Ascending aorta (tissue), 2 donors: ENCODE measurements at regions not wholly inside any gene's neighbourhood (a gene's known extent, or its start where the extent isn't known, plus 50 kb on each side); places are given as distances from the start of the nearest gene placed in this dataset.

Experiments
- DNase-seq, 2 donors: peaks; one replicate each; pipeline ENCODE4 v3.0.0-alpha.2; 2019; ENCODE audit warnings: low spot score in 2 of 2
- H3K27ac ChIP-seq, 2 donors: fragments of 200-600 bp; sonication (generic); one replicate each; pipeline ENCODE4 v1.5.1; 2016 to 2017; ENCODE audit warnings: mild to moderate bottlenecking in 1 of 2
- H3K27me3 ChIP-seq: fragments of 200-600 bp; sonication (generic); one replicate; pipeline ENCODE4 v1.5.1; 2017
- H3K36me3 ChIP-seq, 2 donors: fragments of 200-600 bp; sonication (generic); one replicate each; pipeline ENCODE4 v1.5.1; 2016
- H3K4me1 ChIP-seq, 2 donors: fragments of 200-600 bp; sonication (generic); one replicate each; pipeline ENCODE4 v1.5.1; 2016 to 2017; ENCODE audit warnings: mild to moderate bottlenecking in 1 of 2
- H3K4me3 ChIP-seq, 2 donors: fragments of 200-600 bp; sonication (generic); one replicate each; pipeline ENCODE4 v1.5.1; 2016 to 2017; ENCODE audit warnings: mild to moderate bottlenecking in 1 of 2
- H3K9me3 ChIP-seq, 2 donors: fragments of 200-600 bp; sonication (generic); one replicate each; pipeline ENCODE4 v1.5.1; 2016
- intact Hi-C: fragments of 100-400 bp; cut with DNase I; formaldehyde crosslinking; loops from one replicate; pipeline ENCODE4 v1.15.1; 2023
- TF ChIP-seq, protein P1 (sequence below), 3 experiments: fragments of 200-600 bp in 2 of 3; fragments of 450-650 bp in 1 of 3; sonication (generic) in 2 of 3; IDR thresholded peaks; one replicate each; pipeline ENCODE4 v1.5.1; 2016 to 2019; ENCODE audit warnings: antibody characterized with exemption in 3 of 3, mild to moderate bottlenecking in 1 of 3, moderate library complexity in 1 of 3

DNA sequence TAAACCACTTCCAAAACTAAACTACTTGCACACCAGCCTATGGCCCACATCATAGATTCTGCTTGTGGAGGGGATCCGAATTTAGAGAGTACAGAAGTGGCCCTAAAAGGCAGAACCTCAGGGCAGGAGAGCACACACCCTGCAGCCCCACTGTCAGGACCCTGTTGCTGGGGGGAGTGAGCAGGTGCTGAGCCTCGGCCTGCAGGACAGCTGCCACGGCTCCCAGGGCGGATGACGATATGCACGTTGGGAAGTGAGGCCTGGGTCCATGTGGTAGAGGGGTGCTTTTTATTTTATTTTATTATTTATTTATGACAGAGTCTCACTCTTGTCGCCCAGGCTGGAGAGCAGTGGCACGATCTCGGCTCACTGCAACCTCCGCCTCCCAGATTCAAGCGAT lies 73.5 kb downstream of the TNFAIP2 start:
- TF ChIP-seq, protein P1, sequence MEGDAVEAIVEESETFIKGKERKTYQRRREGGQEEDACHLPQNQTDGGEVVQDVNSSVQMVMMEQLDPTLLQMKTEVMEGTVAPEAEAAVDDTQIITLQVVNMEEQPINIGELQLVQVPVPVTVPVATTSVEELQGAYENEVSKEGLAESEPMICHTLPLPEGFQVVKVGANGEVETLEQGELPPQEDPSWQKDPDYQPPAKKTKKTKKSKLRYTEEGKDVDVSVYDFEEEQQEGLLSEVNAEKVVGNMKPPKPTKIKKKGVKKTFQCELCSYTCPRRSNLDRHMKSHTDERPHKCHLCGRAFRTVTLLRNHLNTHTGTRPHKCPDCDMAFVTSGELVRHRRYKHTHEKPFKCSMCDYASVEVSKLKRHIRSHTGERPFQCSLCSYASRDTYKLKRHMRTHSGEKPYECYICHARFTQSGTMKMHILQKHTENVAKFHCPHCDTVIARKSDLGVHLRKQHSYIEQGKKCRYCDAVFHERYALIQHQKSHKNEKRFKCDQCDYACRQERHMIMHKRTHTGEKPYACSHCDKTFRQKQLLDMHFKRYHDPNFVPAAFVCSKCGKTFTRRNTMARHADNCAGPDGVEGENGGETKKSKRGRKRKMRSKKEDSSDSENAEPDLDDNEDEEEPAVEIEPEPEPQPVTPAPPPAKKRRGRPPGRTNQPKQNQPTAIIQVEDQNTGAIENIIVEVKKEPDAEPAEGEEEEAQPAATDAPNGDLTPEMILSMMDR (IDR thresholded peaks at IDR 0.05) = no peak
- no peak overlapping the region for H3K27ac ChIP-seq
- no peak overlapping the region for H3K4me3 ChIP-seq
- H3K27me3 ChIP-seq = no peaks in the 10 kb centered on the region
- H3K4me1 ChIP-seq = no peaks in the 10 kb centered on the region
- peak in 1 of 2 donors; percentile 33 for DNase-seq
- H3K9me3 ChIP-seq = no peaks in the 10 kb centered on the region
- no peaks in the 10 kb centered on the region for H3K36me3 ChIP-seq
- intact Hi-C loops = no loop called here

DNA sequence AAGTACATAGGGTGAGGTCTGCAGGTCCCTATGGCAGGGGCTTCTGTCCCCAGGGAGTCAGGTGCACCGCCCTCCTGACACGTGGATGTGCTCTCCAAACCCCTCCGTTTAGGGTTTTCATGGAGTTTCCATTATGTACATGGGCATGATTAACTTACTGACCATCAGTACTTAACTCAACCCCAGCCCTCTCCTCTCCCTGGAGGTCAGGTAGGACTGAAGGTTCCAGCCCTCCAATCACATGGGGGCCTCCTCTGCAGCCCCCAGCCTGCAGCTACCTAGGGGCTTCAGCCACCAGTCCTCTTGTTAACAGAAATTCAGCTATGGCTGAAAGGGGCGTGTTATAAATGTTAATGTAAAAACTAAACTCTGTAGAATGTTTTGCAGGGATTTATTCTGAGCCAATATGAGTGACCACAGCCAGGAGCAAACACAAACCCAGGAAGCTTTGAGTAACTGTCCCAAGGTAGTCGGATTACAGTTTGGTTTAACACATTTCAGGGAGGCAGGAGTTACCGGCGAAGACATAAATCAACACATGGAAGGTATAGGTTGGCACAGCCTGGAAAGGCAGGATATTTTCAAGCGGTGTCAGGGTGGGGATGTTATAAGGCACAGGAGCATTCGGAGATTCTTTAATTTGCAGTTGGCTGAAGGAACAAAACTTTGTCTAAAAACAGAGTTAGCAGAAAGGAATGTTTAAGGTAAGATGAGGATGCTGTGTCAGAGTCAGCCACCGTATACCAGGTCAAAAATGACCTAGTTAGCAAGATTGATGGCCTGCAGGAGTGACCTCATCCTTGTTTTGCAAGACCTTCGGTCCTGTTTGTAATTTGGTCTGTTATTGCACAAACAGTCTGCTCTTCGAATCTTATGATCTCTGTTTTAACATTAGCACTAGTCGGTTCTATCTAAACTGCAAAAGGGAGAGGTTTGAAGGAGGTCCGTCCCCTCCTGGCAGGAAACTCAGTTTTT lies 75.2 kb downstream of the TNFAIP2 start:
- Histone ChIP-seq H3K27ac (no peak overlapping the region), H3K9me3 (no peaks in the 10 kb centered on the region), H3K36me3 (no peaks in the 10 kb centered on the region), H3K4me1 (no peaks in the 10 kb centered on the region), H3K4me3 (no peak overlapping the region), H3K27me3 (no peaks in the 10 kb centered on the region)
- DNase-seq = peak in 1 of 2 donors; percentile 18
- intact Hi-C loops = no loop called here
- TF ChIP-seq, protein P1 (IDR thresholded peaks at IDR 0.05) = no peak

DNA sequence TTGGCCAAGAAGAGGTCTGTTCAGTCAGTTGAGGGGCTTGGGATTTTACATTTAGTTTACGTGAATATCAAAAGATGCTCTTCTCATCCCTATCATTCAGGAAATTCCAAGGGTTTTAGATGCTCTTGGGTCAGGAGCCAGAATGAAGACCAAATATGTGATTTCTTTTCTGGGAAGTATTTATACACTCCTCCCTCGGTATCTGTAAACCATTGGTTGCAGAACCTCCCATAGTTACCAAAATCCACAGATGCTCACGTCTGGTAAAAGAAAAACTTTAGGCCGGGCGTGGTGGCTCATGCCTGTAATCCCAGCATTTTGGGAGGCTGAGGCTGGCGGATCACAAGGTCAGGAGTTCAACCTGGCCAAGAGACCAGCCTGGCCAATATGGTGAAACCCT lies 75.9 kb downstream of the TNFAIP2 start:
- TF ChIP-seq, protein P1 (IDR thresholded peaks at IDR 0.05) = no peak
- intact Hi-C loops = no loop called here
- Histone ChIP-seq H3K27ac (no peak overlapping the region), H3K27me3 (no peaks in the 10 kb centered on the region), H3K9me3 (peaks cover 0 to under 1% of the 10 kb centered on the region in 2 donors), H3K4me1 (no peaks in the 10 kb centered on the region), H3K4me3 (no peak overlapping the region), H3K36me3 (no peaks in the 10 kb centered on the region)
- DNase-seq = no peak

DNA sequence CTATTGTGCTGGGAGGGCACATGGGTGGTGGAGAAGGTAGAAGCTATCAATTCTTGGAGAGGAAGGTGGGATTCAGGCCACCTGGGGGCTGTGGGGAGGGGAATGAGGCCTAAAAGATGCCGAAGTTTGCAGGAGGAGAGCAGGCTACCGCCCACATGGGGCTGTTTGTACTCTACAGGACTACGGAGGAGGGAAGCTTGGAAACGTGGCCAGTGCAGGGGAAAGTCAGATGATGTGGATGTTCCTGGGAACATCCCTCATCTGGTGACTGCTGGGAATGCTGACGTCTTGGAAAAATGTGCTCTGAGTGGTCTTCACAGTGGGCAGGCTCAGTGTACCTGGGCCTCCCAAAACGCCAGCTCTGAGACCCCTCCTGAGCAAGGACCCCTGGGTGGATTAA lies 78.5 kb downstream of the TNFAIP2 start:
- Histone ChIP-seq H3K36me3 (no peaks in the 10 kb centered on the region), H3K4me1 (no peaks in the 10 kb centered on the region), H3K27ac (no peak overlapping the region), H3K27me3 (no peaks in the 10 kb centered on the region), H3K9me3 (peaks cover 4 to 12% of the 10 kb centered on the region in 2 donors), H3K4me3 (no peak overlapping the region)
- TF ChIP-seq, protein P1 (IDR thresholded peaks at IDR 0.05) = no peak
- intact Hi-C loops = no loop called here
- DNase-seq = no peak

DNA sequence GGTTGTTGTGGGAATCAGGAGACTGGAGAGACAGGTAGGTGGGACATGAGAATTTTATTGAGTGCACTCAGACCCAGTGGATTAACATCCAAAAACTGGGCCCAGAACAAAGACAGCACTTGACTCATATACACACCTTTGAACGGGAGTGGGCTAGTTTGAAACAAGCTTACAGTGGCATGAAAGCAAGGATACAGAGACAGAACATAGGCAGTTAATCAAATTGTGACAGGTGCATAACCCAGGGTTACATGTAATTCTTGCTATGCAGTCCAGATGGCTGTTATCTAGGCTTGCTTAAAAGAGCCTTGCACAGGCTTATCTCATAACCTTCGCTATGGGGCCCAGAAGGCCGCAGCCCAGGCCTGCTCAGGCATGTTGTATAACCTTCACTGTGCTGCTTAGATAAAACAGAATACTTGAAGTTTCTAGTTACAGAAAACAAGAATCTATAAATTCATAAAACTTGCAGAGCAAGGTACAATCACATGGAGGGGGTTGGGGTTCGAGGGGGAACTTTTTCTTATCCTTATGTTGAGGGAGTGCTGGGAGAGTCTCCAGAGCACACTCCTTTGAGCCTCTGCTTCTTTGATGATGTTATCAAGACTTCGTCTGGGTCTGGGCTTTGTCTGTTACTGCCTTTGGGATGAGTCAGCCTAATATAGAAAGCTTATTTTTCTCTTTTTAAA lies 81.7 kb downstream of the TNFAIP2 start:
- intact Hi-C loops = no loop called here

More for the DNA sequence above, 81.7 kb downstream of the TNFAIP2 start:
- no peaks in the 10 kb centered on the region for H3K27me3 ChIP-seq
- H3K4me1 ChIP-seq = no peaks in the 10 kb centered on the region
- no peak for DNase-seq
- no peak overlapping the region for H3K27ac ChIP-seq
- TF ChIP-seq, protein P1 (IDR thresholded peaks at IDR 0.05) = no peak
- peaks cover 4 to 12% of the 10 kb centered on the region in 2 donors for H3K9me3 ChIP-seq
- no peak overlapping the region for H3K4me3 ChIP-seq
- no peaks in the 10 kb centered on the region for H3K36me3 ChIP-seq
